GM12878 (cell line): ENCODE measurements at regions not wholly inside any gene's neighbourhood (a gene's known extent, or its start where the extent isn't known, plus 50 kb on each side); places are given as distances from the start of the nearest gene placed in this dataset.

Source experiments
- ATAC-seq: fragments of 200-7000 bp; cut with Tn5 transposase; 3 replicates; pipeline ENCODE4 v1.9.1; 2020; ENCODE audit warnings: mild to moderate bottlenecking, moderate library complexity
- BruUV-seq: library from RNA; stranded (reverse); fragments of 400-500 nt; replicated peaks from 2 replicates; lab custom pipeline; 2021; lab: Mats Ljungman, UMichigan
- CTCF ChIA-PET: fragments of 300-600 bp; sonication (Branson Sonifier 250); formaldehyde crosslinking; extraction: SDS; loops from one replicate; lab custom pipeline; 2021; ENCODE audit warnings: inconsistent platforms; lab: Yijun Ruan, JAX
- POLR2A ChIA-PET: fragments of 350-600 bp; formaldehyde crosslinking; extraction: SDS; loops from one replicate; lab custom pipeline; 2021; ENCODE audit warnings: inconsistent platforms; lab: Charles Lee
- RAD21 ChIA-PET: fragments of 300-600 bp; sonication (Branson Sonifier 250); formaldehyde crosslinking; loops from one replicate; lab custom pipeline; 2023; ENCODE audit warnings: antibody characterized with exemption; ENCODE audit not compliant: unreplicated experiment; lab: Charles Lee
- SMC1A ChIA-PET: fragments of 300-600 bp; sonication (Branson Sonifier 250); formaldehyde crosslinking; loops from one replicate; lab custom pipeline; 2023; ENCODE audit not compliant: unreplicated experiment, uncharacterized antibody; lab: Charles Lee
- DNase-seq: peaks from one replicate; pipeline ENCODE4 v3.0.0-alpha.2; 2011; ENCODE audit warnings: low read depth, low spot score
- FAIRE-seq: peaks from 3 replicates; lab custom pipeline; 2011; peaks lifted over from hg19 to GRCh38; lab: Jason Lieb, UNC
- H2AFZ ChIP-seq: 2 replicates; pipeline ENCODE4 v1.6.0; 2011; ENCODE audit warnings: low read depth, low read length, control low read depth; ENCODE audit not compliant: control insufficient read depth
- H3K27ac ChIP-seq: 2 replicates; pipeline ENCODE4 v1.5.1; 2011; ENCODE audit warnings: control low read depth; ENCODE audit not compliant: control insufficient read depth, insufficient read depth
- H3K27me3 ChIP-seq, 2 experiments: replicated peaks in 1 of 2; 2 replicates each; pipeline versions ENCODE4 v1.6.0 to v1.6.1; 2011; ENCODE audit warnings: low read length in 1 of 2; ENCODE audit not compliant: control insufficient read depth in 2 of 2, insufficient read depth in 2 of 2
- H3K36me3 ChIP-seq, 2 experiments: 2 replicates each; pipeline ENCODE4 v1.5.1; 2011; ENCODE audit warnings: low read length in 1 of 2; ENCODE audit not compliant: control insufficient read depth in 2 of 2, insufficient read depth in 2 of 2
- H3K4me1 ChIP-seq: 2 replicates; pipeline ENCODE4 v1.6.1; 2011; ENCODE audit warnings: mild to moderate bottlenecking, low read length, moderate library complexity, mixed read lengths; ENCODE audit not compliant: control insufficient read depth, insufficient read depth
- H3K4me2 ChIP-seq: 2 replicates; pipeline ENCODE4 v1.6.0; 2011; ENCODE audit warnings: control low read depth; ENCODE audit not compliant: control insufficient read depth, insufficient read depth
- H3K4me3 ChIP-seq: fragments of 200-600 bp; sonication (generic); 2 replicates; pipeline ENCODE4 v1.5.1; 2016
- H3K79me2 ChIP-seq: 2 replicates; pipeline ENCODE4 v1.6.0; 2011; ENCODE audit warnings: low read length; ENCODE audit not compliant: control insufficient read depth, insufficient read depth
- H3K9ac ChIP-seq: 2 replicates; pipeline ENCODE4 v1.8.0; 2011; ENCODE audit warnings: low read length, control low read depth, mixed read lengths; ENCODE audit not compliant: control insufficient read depth, insufficient read depth
- H3K9me3 ChIP-seq: replicated peaks from 3 replicates; pipeline ENCODE4 v1.5.1; 2011; ENCODE audit warnings: mild to moderate bottlenecking, low read length; ENCODE audit not compliant: control insufficient read depth, insufficient read depth
- H4K20me1 ChIP-seq: 2 replicates; pipeline ENCODE4 v1.6.0; 2011; ENCODE audit not compliant: control insufficient read depth, insufficient read depth
- CEBPZ ChIP-seq: fragments of 150-350 bp; IDR thresholded peaks from 2 replicates; pipeline ENCODE4 v1.6.1; 2016; ENCODE audit warnings: low read depth, low read length
- CHD1 ChIP-seq: IDR thresholded peaks from 2 replicates; pipeline ENCODE4 v1.6.1; 2012; ENCODE audit warnings: low read depth, low read length, improper control_type of control experiment
- NR2C1 ChIP-seq: fragments of 450-650 bp; IDR thresholded peaks from 2 replicates; pipeline ENCODE4 v1.6.1; 2017; ENCODE audit warnings: antibody characterized with exemption, mild to moderate bottlenecking, moderate library complexity
- SIX5 ChIP-seq: IDR thresholded peaks from 2 replicates; pipeline ENCODE4 v1.6.1; 2011; ENCODE audit warnings: mild to moderate bottlenecking, low read depth, low read length, moderate library complexity; ENCODE audit not compliant: severe bottlenecking
- SUPT20H ChIP-seq: IDR thresholded peaks from 2 replicates; pipeline ENCODE4 v1.6.1; 2011; ENCODE audit warnings: low read depth, mild to moderate bottlenecking, low read length, moderate library complexity, borderline replicate concordance; ENCODE audit not compliant: control insufficient read depth
- ZNF592 ChIP-seq: fragments of 450-650 bp; IDR thresholded peaks from 2 replicates; pipeline ENCODE4 v1.6.1; 2017; ENCODE audit warnings: mild to moderate bottlenecking, moderate library complexity
- in situ Hi-C: fragments of 300-500 bp; cut with MboI; formaldehyde crosslinking; loops from 9 replicates; pipeline ENCODE4 v1.14.3; 2018; ENCODE audit warnings: mixed read lengths
- intact Hi-C: fragments of 100-400 bp; cut with micrococcal nuclease; formaldehyde crosslinking; loops from one replicate; pipeline ENCODE4 v1.14.2; 2022; ENCODE audit not compliant: unreplicated experiment
- TF ChIP-seq, protein P1 (sequence below): IDR thresholded peaks from 2 replicates; pipeline ENCODE4 v1.6.1; 2012; ENCODE audit warnings: low read depth, low read length, improper control_type of control experiment
- TF ChIP-seq, protein P2 (sequence below): fragments of 450-650 bp; IDR thresholded peaks from 2 replicates; pipeline ENCODE4 v1.6.1; 2017; ENCODE audit warnings: mild to moderate bottlenecking

GRCh38 chr2:200042102-200042735 lies 86.8 kb downstream of the MAIP1 start:
- Histone ChIP-seq H2AFZ (no peak overlapping the region), H4K20me1 (no peaks in the 10 kb centered on the region), H3K36me3 (no peaks in the 10 kb centered on the region), H3K4me2 (no peak overlapping the region), H3K9me3 (no peaks in the 10 kb centered on the region; the same call in 2 of the 3 replicates), H3K4me1 (no peaks in the 10 kb centered on the region), H3K79me2 (no peaks in the 10 kb centered on the region), H3K4me3 (no peak overlapping the region), H3K27me3 (no peaks in the 10 kb centered on the region), H3K9ac (no peak overlapping the region), H3K27ac (no peak overlapping the region)
- POLR2A ChIA-PET = no interaction called here
- RAD21 ChIA-PET = no interaction called here
- FAIRE-seq = no peak
- intact Hi-C loops = no loop called here
- no TSS peak for BruUV-seq
- DNase-seq = no peak
- in situ Hi-C loops = no loop called here
- no peak for TF ChIP-seq SUPT20H
- TF ChIP-seq SIX5 = no peak
- SMC1A ChIA-PET = no interaction called here
- no peak for ATAC-seq
- CTCF ChIA-PET = no interaction called here

- Histone ChIP-seq H3K9me3 (no peaks in the 10 kb centered on the region; the same call in 2 of the 3 replicates), H3K27ac (no peak overlapping the region), H3K27me3 (no peaks in the 10 kb centered on the region), H4K20me1 (no peaks in the 10 kb centered on the region), H3K36me3 (no peaks in the 10 kb centered on the region), H3K4me2 (no peak overlapping the region), H2AFZ (no peak overlapping the region), H3K4me3 (no peak overlapping the region), H3K9ac (no peak overlapping the region), H3K4me1 (no peaks in the 10 kb centered on the region), H3K79me2 (no peaks in the 10 kb centered on the region)
- ChIA-PET POLR2A (no interaction called here), SMC1A (no interaction called here), CTCF (no interaction called here), RAD21 (no interaction called here)
- no peak for ATAC-seq
- in situ Hi-C loops (no loop called here), intact Hi-C loops (no loop called here)
- no peak for FAIRE-seq
- DNase-seq = no peak
- no TSS peak for BruUV-seq
- TF ChIP-seq ZNF592 = no peak
- TF ChIP-seq, protein P1, sequence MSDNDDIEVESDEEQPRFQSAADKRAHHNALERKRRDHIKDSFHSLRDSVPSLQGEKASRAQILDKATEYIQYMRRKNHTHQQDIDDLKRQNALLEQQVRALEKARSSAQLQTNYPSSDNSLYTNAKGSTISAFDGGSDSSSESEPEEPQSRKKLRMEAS = no peak
- TF ChIP-seq, protein P2, sequence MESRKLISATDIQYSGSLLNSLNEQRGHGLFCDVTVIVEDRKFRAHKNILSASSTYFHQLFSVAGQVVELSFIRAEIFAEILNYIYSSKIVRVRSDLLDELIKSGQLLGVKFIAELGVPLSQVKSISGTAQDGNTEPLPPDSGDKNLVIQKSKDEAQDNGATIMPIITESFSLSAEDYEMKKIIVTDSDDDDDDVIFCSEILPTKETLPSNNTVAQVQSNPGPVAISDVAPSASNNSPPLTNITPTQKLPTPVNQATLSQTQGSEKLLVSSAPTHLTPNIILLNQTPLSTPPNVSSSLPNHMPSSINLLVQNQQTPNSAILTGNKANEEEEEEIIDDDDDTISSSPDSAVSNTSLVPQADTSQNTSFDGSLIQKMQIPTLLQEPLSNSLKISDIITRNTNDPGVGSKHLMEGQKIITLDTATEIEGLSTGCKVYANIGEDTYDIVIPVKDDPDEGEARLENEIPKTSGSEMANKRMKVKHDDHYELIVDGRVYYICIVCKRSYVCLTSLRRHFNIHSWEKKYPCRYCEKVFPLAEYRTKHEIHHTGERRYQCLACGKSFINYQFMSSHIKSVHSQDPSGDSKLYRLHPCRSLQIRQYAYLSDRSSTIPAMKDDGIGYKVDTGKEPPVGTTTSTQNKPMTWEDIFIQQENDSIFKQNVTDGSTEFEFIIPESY = no peak
- no peak for TF ChIP-seq CHD1
- TF ChIP-seq NR2C1 = no peak
- no peak for TF ChIP-seq CEBPZ
Measured at GRCh38 chr2:200042944-200043343, 87.6 kb downstream of the MAIP1 start.
